Suppressor macrophage treated with lipopolysaccharide for 4 hours (primary cell): ENCODE measurements at regions not wholly inside any gene's neighbourhood (a gene's known extent, or its start where the extent isn't known, plus 50 kb on each side); places are given as distances from the start of the nearest gene placed in this dataset.
A peak's percentile ranks its signal among the peaks of the same experiment; 100 is the strongest.
"Not testable (repeated sequence)": the region's sequence is repeated elsewhere in the genome, so short reads cannot be mapped to it uniquely, and the experiment has no call there.

ENCODE experiments used
- DNase-seq: peaks from one replicate; pipeline ENCODE4 v3.0.0-alpha.2; 2020

- DNase-seq, result no peak
Observed at GRCh38 chr9:108803428-108804065, 52.2 kb downstream of the ACTL7B start.

GRCh38 chr9:108802967-108803366 is 52.8 kb downstream of the ACTL7B start:
- DNase-seq, result no peak

DNA sequence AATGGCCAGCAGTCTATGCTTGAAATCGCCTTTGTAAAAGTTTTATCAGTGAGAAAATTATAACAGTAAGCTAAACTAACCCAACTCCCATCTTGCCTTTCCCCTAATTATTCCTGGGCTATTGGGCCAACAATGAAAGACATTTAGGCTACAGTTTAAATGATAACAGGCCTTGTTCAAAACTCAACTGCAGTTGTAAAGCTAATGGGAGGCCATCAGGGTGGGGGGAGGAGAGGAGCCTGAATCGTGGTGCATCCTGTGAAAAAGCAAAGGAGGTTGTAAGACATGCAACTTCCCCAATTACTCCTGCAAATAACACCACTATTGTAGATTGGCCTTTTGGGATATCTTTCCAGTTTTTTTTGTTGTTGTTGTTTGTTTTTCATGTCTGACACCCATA is 53.8 kb downstream of the ACTL7B start:
- DNase-seq, result no peak

- no peak for DNase-seq
Observed at GRCh38 chr9:108800632-108801099, 55.1 kb downstream of the ACTL7B start.

GRCh38 chr9:108793573-108793972 is 62.2 kb downstream of the ACTL7B start:
- DNase-seq, result no peak

DNA sequence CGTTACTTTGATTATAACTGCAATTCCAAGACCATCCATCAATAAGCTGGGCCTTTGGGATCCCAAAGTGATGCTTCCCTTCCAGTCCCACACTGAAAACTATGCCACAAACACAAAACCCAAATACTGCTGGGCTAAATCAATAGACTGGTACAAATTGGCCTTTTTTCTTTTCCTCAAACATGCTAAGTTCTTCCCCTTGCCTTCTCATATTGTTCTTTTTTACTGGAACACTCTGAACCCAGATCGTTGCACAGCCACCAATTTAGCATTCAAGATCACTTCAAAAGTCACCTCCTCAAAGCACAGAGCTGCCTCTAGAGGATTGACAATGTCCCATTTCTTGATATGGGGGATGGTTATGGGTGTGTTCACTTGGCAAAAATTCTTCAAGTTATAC is 66.0 kb downstream of the ACTL7B start:
- no peak for DNase-seq

DNA sequence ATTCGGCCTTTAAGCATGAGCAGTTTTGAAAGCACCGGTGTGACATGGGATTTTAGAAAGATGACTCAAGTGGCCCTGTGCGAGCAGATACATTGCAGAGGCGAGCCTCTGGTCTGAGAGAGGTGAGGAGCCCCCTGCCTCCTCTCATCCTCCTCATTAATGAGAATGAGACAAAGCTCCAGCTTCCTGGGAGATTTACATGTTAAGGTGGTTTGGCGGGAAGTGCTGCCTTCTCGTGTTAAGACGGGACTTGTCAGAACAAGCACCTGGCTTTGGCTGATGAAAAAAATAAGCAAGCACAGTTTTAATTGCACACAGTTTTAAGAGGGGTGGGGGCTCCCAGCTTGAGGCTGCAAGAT is 68.1 kb downstream of the ACTL7B start:
- DNase-seq, result no peak

GRCh38 chr9:108786901-108787689 is 68.7 kb downstream of the ACTL7B start:
- peak; percentile 65 for DNase-seq

- peak; percentile 61 for DNase-seq
Observed at GRCh38 chr9:108786322-108786721, 69.5 kb downstream of the ACTL7B start.

DNA sequence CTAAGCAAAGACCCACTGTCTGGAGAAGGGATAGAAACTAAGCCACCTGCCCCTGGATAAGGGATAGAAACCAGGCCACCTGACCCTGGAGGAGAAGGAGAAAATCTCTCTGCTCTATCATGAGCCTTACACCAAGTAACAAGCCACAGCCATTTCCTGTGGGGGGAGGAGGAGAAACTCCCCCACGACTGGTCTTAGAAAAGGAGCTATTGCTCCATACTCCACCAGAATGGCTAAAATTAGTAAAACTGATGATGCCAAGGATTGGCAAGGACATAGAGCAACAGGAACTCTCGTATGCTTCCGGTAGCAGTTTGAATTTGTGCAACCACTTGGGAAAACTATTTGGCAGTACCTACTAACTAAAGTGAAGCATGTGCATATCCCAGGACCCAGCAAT is 70.8 kb downstream of the ACTL7B start:
- DNase-seq, result peak; percentile 82

DNA sequence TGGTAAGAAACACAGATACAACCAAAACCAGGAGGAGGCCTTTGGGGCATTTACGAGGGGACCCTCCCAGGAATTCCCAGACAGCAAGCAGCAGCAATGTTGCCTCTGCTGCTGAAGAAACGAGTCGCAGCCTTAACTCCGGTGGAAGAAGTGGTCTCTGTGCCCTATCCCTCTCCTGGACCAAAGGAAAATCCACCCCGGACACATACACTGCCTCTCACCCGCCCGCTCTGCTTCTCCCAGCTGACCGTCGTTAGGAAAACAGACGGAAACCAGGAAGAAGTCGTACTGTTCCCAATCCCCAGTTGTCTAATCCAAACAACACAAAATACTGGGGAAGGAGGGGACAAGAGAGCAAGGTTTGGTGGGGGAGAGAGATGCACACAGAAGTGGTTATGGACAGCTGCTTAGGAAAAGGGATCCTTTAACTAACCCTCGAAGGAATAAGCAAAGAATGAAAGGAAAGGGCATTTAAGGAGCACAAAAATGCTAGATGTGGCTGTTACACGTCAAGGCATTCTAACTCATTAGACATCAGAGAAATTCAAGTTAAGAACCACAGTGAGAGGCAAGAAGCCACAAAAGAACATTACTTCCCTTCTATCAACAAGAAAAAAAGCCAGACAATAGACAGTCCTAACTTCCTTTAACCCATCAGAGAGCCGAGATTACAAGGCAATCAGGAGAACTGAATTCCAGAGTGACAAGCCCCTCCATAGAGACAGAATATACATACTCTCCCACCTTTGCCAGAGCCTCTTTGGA is 71.9 kb downstream of the ACTL7B start:
- no peak for DNase-seq

- DNase-seq, result no peak
Observed at GRCh38 chr9:108783326-108783725, 72.5 kb downstream of the ACTL7B start.

- DNase-seq, result peak; percentile 59
Observed at GRCh38 chr9:108780942-108781734, 74.6 kb downstream of the ACTL7B start.

GRCh38 chr9:108779551-108780325 is 76.0 kb downstream of the ACTL7B start:
- DNase-seq, result no peak

GRCh38 chr9:108776920-108777639 is 78.7 kb downstream of the ACTL7B start:
- no peak for DNase-seq

GRCh38 chr9:108775901-108776306 is 79.9 kb downstream of the ACTL7B start:
- no peak for DNase-seq

DNA sequence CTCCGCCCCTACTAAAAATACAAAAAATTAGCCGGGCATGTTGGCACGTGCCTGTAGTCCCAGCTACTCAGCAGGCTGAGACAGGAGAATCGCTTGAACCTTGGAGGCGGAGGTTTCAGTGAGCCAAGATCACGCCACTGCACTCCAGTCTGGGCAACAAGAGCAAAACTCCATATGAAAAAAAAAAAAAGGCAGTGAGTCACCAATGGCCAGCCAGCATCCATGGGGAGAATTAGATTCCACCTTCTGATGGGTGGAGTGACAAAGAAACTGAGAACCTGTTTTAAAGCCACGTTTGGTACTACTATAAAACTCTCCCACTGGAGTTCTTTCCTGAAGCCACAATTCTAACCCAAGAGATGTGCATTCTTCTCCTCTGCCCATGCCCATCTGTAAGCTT is 81.7 kb downstream of the ACTL7B start:
- DNase-seq, result not testable (repeated sequence)

DNA sequence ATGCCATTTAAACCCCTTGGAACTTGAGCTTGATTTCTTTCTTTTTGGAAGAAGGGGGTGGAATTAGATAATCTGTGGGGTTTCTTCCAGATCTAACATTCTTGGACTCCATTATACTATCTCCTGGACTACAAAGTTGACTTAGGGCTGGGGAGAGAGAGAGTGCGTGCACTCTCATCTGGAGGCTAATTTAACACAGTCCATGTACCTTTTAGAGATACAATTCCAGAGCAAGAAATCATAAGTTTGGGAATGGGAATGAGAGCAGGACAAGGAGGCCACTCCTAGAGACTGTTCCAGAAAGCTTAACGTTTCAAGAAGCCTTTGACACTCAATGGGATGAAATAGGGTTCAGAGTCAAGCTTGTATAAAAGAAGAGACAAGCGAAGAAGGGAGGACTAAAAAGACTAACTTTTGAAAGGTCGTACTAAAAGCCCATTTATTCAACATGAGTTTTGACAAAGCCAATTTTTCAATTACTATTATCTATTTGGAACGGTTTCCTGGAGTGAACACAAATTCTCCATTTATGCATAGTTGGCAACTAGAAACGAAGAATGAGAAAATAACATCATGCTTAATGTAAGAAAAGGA is 83.4 kb downstream of the ACTL7B start:
- DNase-seq, result no peak

- DNase-seq, result no peak
Observed at GRCh38 chr9:108768744-108769143, 87.0 kb downstream of the ACTL7B start.

- no peak for DNase-seq
Observed at GRCh38 chr9:108766626-108767161, 89.1 kb downstream of the ACTL7B start.

DNA sequence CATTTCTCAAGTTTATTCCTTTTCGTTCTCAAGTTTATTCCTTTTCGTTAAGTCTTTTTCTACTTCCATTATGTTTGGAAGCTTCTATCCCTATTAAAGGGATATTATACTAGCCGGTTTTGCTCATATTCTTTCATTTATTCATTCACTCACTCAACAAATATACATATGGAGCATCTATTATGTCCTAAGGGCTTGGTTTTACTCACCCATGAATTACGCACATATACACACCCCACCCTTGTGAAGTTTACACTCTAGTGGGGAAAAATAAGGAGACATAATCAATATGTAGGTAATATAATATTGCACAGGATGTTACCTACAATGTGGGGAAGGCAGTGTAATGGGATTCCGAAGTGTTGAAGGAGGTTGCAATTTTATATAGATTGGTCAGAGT is 90.5 kb downstream of the ACTL7B start:
- no peak for DNase-seq
